ENCODE measurements at regions not wholly inside any gene's neighbourhood (a gene's known extent, or its start where the extent isn't known, plus 50 kb on each side); places are given as distances from the start of the nearest gene placed in this dataset.

GRCh38 chr16:63467513-63467912, 1431.3 kb upstream of the CDH8 start:
- Histone ChIP-seq H3K27me3 (ENCODE audit: control insufficient read depth, insufficient read depth) (no peaks in the 10 kb centered on the region), H3K4me1 (ENCODE audit: control insufficient read depth, insufficient read depth, low read length) (peaks cover 1% of the 10 kb centered on the region), H3K27ac (ENCODE audit: low read length) (no peak overlapping the region), H3K9me3 (ENCODE audit: control insufficient read depth, low read length) (no peaks in the 10 kb centered on the region), H3K4me3 (ENCODE audit: low read length) (no peak overlapping the region)
- intact Hi-C loops (cut with DNase I) = no loop called here
- DNase-seq (no peak), ATAC-seq (no peak)
- WGBS = 38% methylated on average over 2 of the region's 2 CpGs

DNA sequence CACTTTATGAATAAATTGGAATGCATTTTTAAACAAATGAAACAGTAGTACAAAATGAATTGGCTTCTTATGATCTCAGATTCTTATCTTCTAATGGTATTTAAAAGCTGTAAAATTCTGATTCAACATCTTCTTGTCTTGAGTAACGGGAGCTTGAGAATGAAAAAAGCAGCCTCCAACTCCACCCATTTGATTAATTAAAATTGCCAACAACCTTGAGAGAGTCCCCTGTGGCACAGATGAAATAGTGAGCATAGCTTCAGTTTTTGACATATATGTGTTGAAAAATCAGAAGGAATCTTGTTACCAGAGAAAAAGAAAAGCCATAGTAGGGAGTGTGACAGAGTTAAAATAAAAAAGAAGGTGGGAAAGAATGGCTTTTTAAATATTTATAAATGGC, 1426.1 kb upstream of the CDH8 start:
- DNase-seq = no peak
- no peaks in the 10 kb centered on the region for H3K27me3 ChIP-seq (ENCODE audit: control insufficient read depth, insufficient read depth)
- no peak for ATAC-seq
- H3K9me3 ChIP-seq (ENCODE audit: control insufficient read depth, low read length) = no peaks in the 10 kb centered on the region
- H3K4me1 ChIP-seq (ENCODE audit: control insufficient read depth, insufficient read depth, low read length) = peaks cover 1% of the 10 kb centered on the region
- WGBS = 85% methylated on average over 1 of the region's 1 CpG
- H3K27ac ChIP-seq (ENCODE audit: low read length) = no peak overlapping the region
- intact Hi-C loops (cut with DNase I) = no loop called here
- no peak overlapping the region for H3K4me3 ChIP-seq (ENCODE audit: low read length)

DNA sequence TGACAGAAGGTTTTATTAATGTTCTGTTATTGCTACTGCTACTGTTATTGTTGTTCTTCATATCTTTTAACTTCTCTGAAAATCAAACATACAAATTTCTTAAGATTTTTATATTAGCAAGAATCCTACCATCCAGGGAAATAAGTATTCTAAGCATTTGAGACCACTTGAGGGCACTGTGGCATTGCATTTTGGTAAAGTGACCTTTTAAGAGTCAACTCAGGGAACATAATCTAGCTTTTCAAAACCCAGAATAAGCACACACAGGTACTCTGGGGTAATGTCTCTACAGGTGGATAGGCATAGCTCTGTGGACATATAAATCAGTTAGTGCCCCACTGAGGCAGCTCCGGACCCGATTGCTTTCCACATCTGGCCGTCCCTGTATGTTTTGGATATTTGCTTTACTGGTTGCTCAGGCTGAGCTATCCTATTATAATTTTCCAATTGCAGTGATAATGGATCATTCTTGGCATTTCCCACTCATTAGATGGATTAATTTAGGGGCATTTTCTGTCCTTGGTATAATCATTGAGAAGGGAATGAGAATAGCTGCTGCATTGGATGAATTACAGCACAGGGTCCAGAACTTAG, 1425.1 kb upstream of the CDH8 start:
- no peaks in the 10 kb centered on the region for H3K27me3 ChIP-seq (ENCODE audit: control insufficient read depth, insufficient read depth)
- DNase-seq = no peak
- H3K9me3 ChIP-seq (ENCODE audit: control insufficient read depth, low read length) = no peaks in the 10 kb centered on the region
- no peak overlapping the region for H3K27ac ChIP-seq (ENCODE audit: low read length)
- no peak overlapping the region for H3K4me3 ChIP-seq (ENCODE audit: low read length)
- intact Hi-C loops (cut with DNase I) = no loop called here
- WGBS = 77% methylated on average over 3 of the region's 3 CpGs
- no peak for ATAC-seq
- peaks cover 1% of the 10 kb centered on the region for H3K4me1 ChIP-seq (ENCODE audit: control insufficient read depth, insufficient read depth, low read length)

DNA sequence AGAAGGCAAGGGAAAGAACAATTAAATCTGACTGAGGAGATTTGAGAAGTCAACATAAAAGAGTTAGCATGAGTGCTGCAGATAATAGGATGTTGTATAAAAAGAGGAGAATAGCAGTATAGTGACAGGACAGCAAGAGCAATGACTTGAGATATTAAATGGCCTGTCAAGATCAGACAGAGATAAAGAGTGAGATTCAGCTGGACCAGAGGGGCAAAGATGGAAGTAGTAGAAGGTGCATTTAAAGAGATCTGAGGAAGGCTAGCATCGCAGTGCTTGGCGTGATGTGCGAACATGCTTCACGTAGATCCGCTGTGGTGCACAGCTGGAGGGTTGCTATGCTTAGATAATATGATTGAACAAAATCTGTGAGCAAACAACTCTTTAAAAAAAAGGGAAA, 1422.6 kb upstream of the CDH8 start:
- intact Hi-C loops (cut with DNase I) = no loop called here
- Histone ChIP-seq H3K27me3 (ENCODE audit: control insufficient read depth, insufficient read depth) (no peaks in the 10 kb centered on the region), H3K4me3 (ENCODE audit: low read length) (no peak overlapping the region), H3K27ac (ENCODE audit: low read length) (no peak overlapping the region), H3K9me3 (ENCODE audit: control insufficient read depth, low read length) (no peaks in the 10 kb centered on the region), H3K4me1 (ENCODE audit: control insufficient read depth, insufficient read depth, low read length) (peaks cover 1% of the 10 kb centered on the region)
- ATAC-seq (no peak), DNase-seq (peak in 1 of 3 donors; percentile 38)
- 89% methylated on average over 5 of the region's 5 CpGs for WGBS

DNA sequence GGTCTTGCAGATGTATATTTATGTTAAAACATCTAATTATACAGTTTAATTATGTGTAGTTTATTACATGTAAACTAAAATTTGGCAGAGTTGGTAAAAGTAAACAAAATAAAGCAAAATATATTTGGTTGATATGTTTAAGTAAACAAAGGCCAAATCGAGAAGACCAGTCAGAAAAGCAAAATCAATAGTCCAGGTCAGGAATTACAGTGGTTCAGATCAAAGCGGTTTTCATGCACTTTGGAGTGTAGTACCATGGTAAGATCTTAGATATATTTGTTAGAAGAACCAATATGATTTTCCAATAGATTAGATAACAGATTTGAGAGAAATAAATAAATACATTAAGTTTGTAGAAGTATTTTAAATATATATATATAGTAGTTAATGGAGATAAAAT, 1421.6 kb upstream of the CDH8 start:
- Histone ChIP-seq H3K4me3 (ENCODE audit: low read length) (no peak overlapping the region), H3K4me1 (ENCODE audit: control insufficient read depth, insufficient read depth, low read length) (no peaks in the 10 kb centered on the region), H3K9me3 (ENCODE audit: control insufficient read depth, low read length) (no peaks in the 10 kb centered on the region), H3K27me3 (ENCODE audit: control insufficient read depth, insufficient read depth) (no peaks in the 10 kb centered on the region), H3K27ac (ENCODE audit: low read length) (no peak overlapping the region)
- ATAC-seq (no peak), DNase-seq (no peak)
- intact Hi-C loops (cut with DNase I) = no loop called here
- WGBS = 85% methylated on average over 2 of the region's 2 CpGs

GRCh38 chr16:63453261-63453660, 1417.0 kb upstream of the CDH8 start:
- no peak overlapping the region for H3K27ac ChIP-seq (ENCODE audit: low read length)
- no peak for ATAC-seq

GRCh38 chr16:63447121-63447520, 1410.9 kb upstream of the CDH8 start:
- Histone ChIP-seq H3K27me3 (ENCODE audit: control insufficient read depth, insufficient read depth) (no peaks in the 10 kb centered on the region), H3K4me3 (ENCODE audit: low read length) (no peak overlapping the region), H3K9me3 (ENCODE audit: control insufficient read depth, low read length) (no peaks in the 10 kb centered on the region), H3K27ac (ENCODE audit: low read length) (no peak overlapping the region), H3K4me1 (ENCODE audit: control insufficient read depth, insufficient read depth, low read length) (no peaks in the 10 kb centered on the region)
- intact Hi-C loops (cut with DNase I) = no loop called here
- DNase-seq = no peak
- 47% methylated on average over 2 of the region's 2 CpGs for WGBS
- no peak for ATAC-seq

More at GRCh38 chr16:63453261-63453660, 1417.0 kb upstream of the CDH8 start:
- Histone ChIP-seq H3K4me3 (ENCODE audit: low read length) (no peak overlapping the region), H3K27me3 (ENCODE audit: control insufficient read depth, insufficient read depth) (no peaks in the 10 kb centered on the region), H3K4me1 (ENCODE audit: control insufficient read depth, insufficient read depth, low read length) (no peaks in the 10 kb centered on the region), H3K9me3 (ENCODE audit: control insufficient read depth, low read length) (no peaks in the 10 kb centered on the region)
- DNase-seq = no peak
- intact Hi-C loops (cut with DNase I) = no loop called here
- 74% methylated on average over 3 of the region's 3 CpGs for WGBS

GRCh38 chr16:63442246-63442645, 1406.0 kb upstream of the CDH8 start:
- peak overlapping the region; percentile 61 for H3K27ac ChIP-seq (ENCODE audit: low read length)

DNA sequence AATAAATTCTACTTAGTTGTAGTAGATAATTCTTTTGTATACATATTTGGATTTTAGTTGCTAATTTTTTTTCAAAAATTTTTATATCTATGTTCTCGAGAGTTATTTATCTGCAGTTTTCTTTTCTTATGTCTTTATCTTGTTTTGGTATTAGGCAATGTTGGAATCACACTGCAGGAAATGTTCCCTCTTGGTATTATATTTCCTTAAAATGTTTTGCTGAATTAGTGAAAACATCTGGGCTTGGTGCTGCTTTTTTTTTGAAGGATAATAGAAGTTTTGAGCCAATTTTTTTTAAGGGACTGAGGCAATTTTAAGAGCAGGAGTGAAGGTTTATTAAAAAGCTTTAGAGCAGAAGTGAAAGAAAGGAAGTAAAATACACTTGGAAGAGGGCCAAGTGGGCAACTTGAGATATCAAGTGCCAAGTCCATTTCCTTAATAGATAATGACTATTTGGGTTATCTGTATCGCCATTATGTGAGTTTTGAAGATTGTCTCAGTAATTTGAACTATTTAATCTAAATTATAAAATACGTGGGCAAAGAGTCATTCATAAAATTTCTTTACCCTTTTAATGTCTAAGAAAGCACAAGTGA, 1390.1 kb upstream of the CDH8 start:
- Histone ChIP-seq H3K4me1 (ENCODE audit: control insufficient read depth, insufficient read depth, low read length) (no peaks in the 10 kb centered on the region), H3K9me3 (ENCODE audit: control insufficient read depth, low read length) (no peaks in the 10 kb centered on the region), H3K4me3 (ENCODE audit: low read length) (no peak overlapping the region), H3K27me3 (ENCODE audit: control insufficient read depth, insufficient read depth) (no peaks in the 10 kb centered on the region), H3K27ac (ENCODE audit: low read length) (no peak overlapping the region)
- 24% methylated on average over 3 of the region's 3 CpGs for WGBS
- ATAC-seq (peak in 1 of 2 donors; percentile 64), DNase-seq (no peak)
- intact Hi-C loops (cut with DNase I) = no loop called here

More at GRCh38 chr16:63442246-63442645, 1406.0 kb upstream of the CDH8 start:
- no peak for ATAC-seq
- no peak for DNase-seq
- WGBS = 52% methylated on average over 5 of the region's 5 CpGs
- H3K4me3 ChIP-seq (ENCODE audit: low read length) = no peak overlapping the region
- intact Hi-C loops (cut with DNase I) = no loop called here
- H3K9me3 ChIP-seq (ENCODE audit: control insufficient read depth, low read length) = no peaks in the 10 kb centered on the region
- no peaks in the 10 kb centered on the region for H3K27me3 ChIP-seq (ENCODE audit: control insufficient read depth, insufficient read depth)
- H3K4me1 ChIP-seq (ENCODE audit: control insufficient read depth, insufficient read depth, low read length) = no peaks in the 10 kb centered on the region

- intact Hi-C loops (cut with DNase I) = no loop called here
- DNase-seq (no peak), ATAC-seq (no peak)
- Histone ChIP-seq H3K27ac (ENCODE audit: low read length) (no peak overlapping the region), H3K27me3 (ENCODE audit: control insufficient read depth, insufficient read depth) (no peaks in the 10 kb centered on the region), H3K9me3 (ENCODE audit: control insufficient read depth, low read length) (no peaks in the 10 kb centered on the region), H3K4me1 (ENCODE audit: control insufficient read depth, insufficient read depth, low read length) (no peaks in the 10 kb centered on the region), H3K4me3 (ENCODE audit: low read length) (no peak overlapping the region)
- WGBS = 73% methylated on average over 2 of the region's 2 CpGs
Measured at GRCh38 chr16:63422715-63423114, 1386.5 kb upstream of the CDH8 start.

DNA sequence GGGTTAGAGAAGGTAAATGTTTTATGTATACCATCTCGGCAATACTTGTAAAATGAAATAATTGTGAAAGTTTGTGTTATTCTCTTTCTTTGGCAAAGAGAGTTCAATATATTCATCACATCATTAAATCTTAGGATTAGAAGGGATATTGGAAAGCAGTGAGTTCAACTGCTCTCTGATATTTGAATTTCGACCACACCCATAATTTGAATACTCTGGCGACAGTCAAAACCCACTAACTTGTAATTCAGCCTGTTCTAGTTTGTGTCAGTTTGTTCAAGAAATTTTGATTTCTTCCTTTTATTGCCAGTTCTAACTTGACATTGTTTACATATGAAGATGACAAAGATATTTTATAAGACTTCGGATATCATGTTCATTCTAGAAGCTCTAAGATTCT, 1380.5 kb upstream of the CDH8 start:
- WGBS = 76% methylated on average over 4 of the region's 4 CpGs
- H3K9me3 ChIP-seq (ENCODE audit: control insufficient read depth, low read length) = no peaks in the 10 kb centered on the region
- H3K4me1 ChIP-seq (ENCODE audit: control insufficient read depth, insufficient read depth, low read length) = no peaks in the 10 kb centered on the region
- no peak overlapping the region for H3K27ac ChIP-seq (ENCODE audit: low read length)
- H3K4me3 ChIP-seq (ENCODE audit: low read length) = no peak overlapping the region
- H3K27me3 ChIP-seq (ENCODE audit: control insufficient read depth, insufficient read depth) = no peaks in the 10 kb centered on the region
- intact Hi-C loops (cut with DNase I) = no loop called here
- ATAC-seq = no peak
- DNase-seq = no peak

GRCh38 chr16:63415014-63415413, 1378.8 kb upstream of the CDH8 start:
- ATAC-seq (no peak), DNase-seq (no peak)
- Histone ChIP-seq H3K4me1 (ENCODE audit: control insufficient read depth, insufficient read depth, low read length) (no peaks in the 10 kb centered on the region), H3K9me3 (ENCODE audit: control insufficient read depth, low read length) (no peaks in the 10 kb centered on the region), H3K27ac (ENCODE audit: low read length) (no peak overlapping the region), H3K4me3 (ENCODE audit: low read length) (no peak overlapping the region), H3K27me3 (ENCODE audit: control insufficient read depth, insufficient read depth) (no peaks in the 10 kb centered on the region)
- intact Hi-C loops (cut with DNase I) = no loop called here
- WGBS = 64% methylated on average over 2 of the region's 2 CpGs

Data from right cardiac atrium (tissue), 5 donors.